Vagina (tissue), 2 donors: ENCODE measurements at regions not wholly inside any gene's neighbourhood (a gene's known extent, or its start where the extent isn't known, plus 50 kb on each side); places are given as distances from the start of the nearest gene placed in this dataset.

ENCODE experiments used
- POLR2A ChIP-seq, 2 donors: fragments of 450-650 bp; IDR thresholded peaks; one replicate each; pipeline ENCODE4 v1.6.1; 2017; ENCODE audit warnings: antibody characterized with exemption in 2 of 2, mild to moderate bottlenecking in 2 of 2, moderate library complexity in 2 of 2
- POLR2AphosphoS5 ChIP-seq, 2 donors: sonication (generic); formaldehyde crosslinking; IDR thresholded peaks; one replicate each; pipeline ENCODE4 v1.9.0; 2017; ENCODE audit warnings: antibody characterized with exemption in 2 of 2, mild to moderate bottlenecking in 2 of 2, low read depth in 1 of 2; ENCODE audit not compliant: insufficient read depth in 1 of 2
- TF ChIP-seq, protein P1 (sequence below), 3 experiments: fragments of 450-650 bp in 2 of 3; fragments of 200-600 bp in 1 of 3; sonication (generic) in 1 of 3; IDR thresholded peaks; one replicate each; pipeline ENCODE4 v1.5.1; 2017 to 2019; ENCODE audit warnings: antibody characterized with exemption in 3 of 3, mild to moderate bottlenecking in 2 of 3, moderate library complexity in 2 of 3

DNA sequence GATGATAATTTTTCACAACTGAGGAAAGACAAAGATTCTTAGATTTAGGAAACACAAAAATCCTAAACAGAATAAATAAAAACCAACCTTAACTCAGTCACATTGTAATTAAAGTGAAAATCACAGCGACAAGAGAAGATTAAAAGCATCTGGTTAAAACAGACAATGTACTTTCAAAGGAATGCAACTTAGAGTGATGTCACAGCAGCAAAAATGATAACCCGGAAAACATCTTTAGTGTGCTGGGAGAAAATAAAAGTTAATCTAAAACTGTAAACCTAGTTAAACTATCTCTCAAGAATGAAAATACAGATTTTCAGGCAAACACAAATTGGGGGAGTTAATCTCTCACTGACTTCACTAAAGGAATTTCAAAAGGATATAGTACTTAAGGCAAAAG is 76.8 kb upstream of the OGFRL1 start:
- TF ChIP-seq, protein P1, sequence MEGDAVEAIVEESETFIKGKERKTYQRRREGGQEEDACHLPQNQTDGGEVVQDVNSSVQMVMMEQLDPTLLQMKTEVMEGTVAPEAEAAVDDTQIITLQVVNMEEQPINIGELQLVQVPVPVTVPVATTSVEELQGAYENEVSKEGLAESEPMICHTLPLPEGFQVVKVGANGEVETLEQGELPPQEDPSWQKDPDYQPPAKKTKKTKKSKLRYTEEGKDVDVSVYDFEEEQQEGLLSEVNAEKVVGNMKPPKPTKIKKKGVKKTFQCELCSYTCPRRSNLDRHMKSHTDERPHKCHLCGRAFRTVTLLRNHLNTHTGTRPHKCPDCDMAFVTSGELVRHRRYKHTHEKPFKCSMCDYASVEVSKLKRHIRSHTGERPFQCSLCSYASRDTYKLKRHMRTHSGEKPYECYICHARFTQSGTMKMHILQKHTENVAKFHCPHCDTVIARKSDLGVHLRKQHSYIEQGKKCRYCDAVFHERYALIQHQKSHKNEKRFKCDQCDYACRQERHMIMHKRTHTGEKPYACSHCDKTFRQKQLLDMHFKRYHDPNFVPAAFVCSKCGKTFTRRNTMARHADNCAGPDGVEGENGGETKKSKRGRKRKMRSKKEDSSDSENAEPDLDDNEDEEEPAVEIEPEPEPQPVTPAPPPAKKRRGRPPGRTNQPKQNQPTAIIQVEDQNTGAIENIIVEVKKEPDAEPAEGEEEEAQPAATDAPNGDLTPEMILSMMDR (IDR thresholded peaks at IDR 0.05), result no peak
- TF ChIP-seq POLR2AphosphoS5 (IDR thresholded peaks at IDR 0.05; ENCODE audit: insufficient read depth in 1 of 2, low read depth in 1 of 2), result no peak
- TF ChIP-seq POLR2A (IDR thresholded peaks at IDR 0.05), result no peak
